Mesenchymal stem cell (in vitro differentiated cells and primary cell): ENCODE measurements at regions not wholly inside any gene's neighbourhood (a gene's known extent, or its start where the extent isn't known, plus 50 kb on each side); places are given as distances from the start of the nearest gene placed in this dataset.
"Not testable (repeated sequence)": the region's sequence is repeated elsewhere in the genome, so short reads cannot be mapped to it uniquely, and the experiment has no call there.

Experiments
- DNase-seq: peaks from one replicate; pipeline ENCODE4 v3.0.0-alpha.2; 2013
- H2AFZ ChIP-seq: one replicate; pipeline ENCODE4 v1.6.1; 2013; ENCODE audit warnings: low read depth, mild to moderate bottlenecking, control low read depth, inconsistent platforms, low read length, moderate library complexity
- H2AK5ac ChIP-seq: 2 replicates; pipeline ENCODE4 v1.6.1; 2013; ENCODE audit warnings: low read length, moderate library complexity, mild to moderate bottlenecking, inconsistent platforms; ENCODE audit not compliant: severe bottlenecking
- H2BK120ac ChIP-seq: one replicate; pipeline ENCODE4 v1.6.1; 2013; ENCODE audit warnings: low read depth, mild to moderate bottlenecking, inconsistent platforms, low read length, moderate library complexity
- H2BK12ac ChIP-seq, 2 experiments: one replicate each; pipeline ENCODE4 v1.6.1; 2013; ENCODE audit warnings: inconsistent platforms in 2 of 2, low read length in 2 of 2, mild to moderate bottlenecking in 2 of 2, moderate library complexity in 2 of 2, control low read depth in 1 of 2
- H2BK15ac ChIP-seq: one replicate; pipeline ENCODE4 v1.6.1; 2013; ENCODE audit warnings: mild to moderate bottlenecking, low read depth, inconsistent platforms; ENCODE audit not compliant: poor library complexity, severe bottlenecking
- H2BK5ac ChIP-seq: 2 replicates; pipeline ENCODE4 v1.6.1; 2013; ENCODE audit warnings: low read depth, mild to moderate bottlenecking, low read length, control low read depth, inconsistent platforms; ENCODE audit not compliant: poor library complexity, severe bottlenecking
- H3K14ac ChIP-seq, 2 experiments: one replicate each; pipeline ENCODE4 v1.6.1; 2013; ENCODE audit warnings: inconsistent platforms in 2 of 2, low read length in 2 of 2, control low read depth in 1 of 2, mild to moderate bottlenecking in 1 of 2, moderate library complexity in 1 of 2
- H3K18ac ChIP-seq, 2 experiments: one replicate each; pipeline ENCODE4 v1.6.1; 2013; ENCODE audit warnings: inconsistent platforms in 2 of 2, low read length in 2 of 2, control low read depth in 1 of 2, low read depth in 1 of 2, mild to moderate bottlenecking in 1 of 2
- H3K23ac ChIP-seq, 2 experiments: one replicate each; pipeline ENCODE4 v1.6.1; 2013; ENCODE audit warnings: inconsistent platforms in 2 of 2, low read length in 2 of 2, mild to moderate bottlenecking in 2 of 2, moderate library complexity in 2 of 2, control low read depth in 1 of 2
- H3K27ac ChIP-seq: 2 replicates; pipeline ENCODE4 v1.5.1; 2013; ENCODE audit warnings: mild to moderate bottlenecking, moderate library complexity, low read length, control low read depth, inconsistent platforms; ENCODE audit not compliant: poor library complexity, severe bottlenecking
- H3K27me3 ChIP-seq, 2 experiments: 2 replicates each; pipeline versions ENCODE4 v1.6.1 to v1.7.0; 2013; ENCODE audit warnings: low read length in 2 of 2, mild to moderate bottlenecking in 2 of 2, moderate library complexity in 2 of 2, control low read depth in 1 of 2, inconsistent platforms in 1 of 2; ENCODE audit not compliant: control insufficient read depth in 1 of 2, insufficient read depth in 1 of 2
- H3K36me3 ChIP-seq, 2 experiments: 2 replicates each; pipeline versions ENCODE4 v1.6.1 to v1.7.0; 2013; ENCODE audit warnings: low read length in 2 of 2, control low read depth in 1 of 2, inconsistent platforms in 1 of 2, low read depth in 1 of 2, mild to moderate bottlenecking in 1 of 2; ENCODE audit not compliant: insufficient read depth in 2 of 2, control insufficient read depth in 1 of 2
- H3K4ac ChIP-seq, 2 experiments: one replicate each; pipeline ENCODE4 v1.6.1; 2013; ENCODE audit warnings: inconsistent platforms in 2 of 2, low read length in 2 of 2, mild to moderate bottlenecking in 2 of 2, moderate library complexity in 2 of 2, control low read depth in 1 of 2, low read depth in 1 of 2
- H3K4me1 ChIP-seq: 2 replicates; pipeline ENCODE4 v1.6.1; 2013; ENCODE audit warnings: low read depth, low read length, control low read depth; ENCODE audit not compliant: control insufficient read depth, insufficient read depth
- H3K4me2 ChIP-seq: 2 replicates; pipeline ENCODE4 v1.6.1; 2013; ENCODE audit warnings: low read length, mild to moderate bottlenecking, inconsistent platforms; ENCODE audit not compliant: poor library complexity, severe bottlenecking
- H3K4me3 ChIP-seq, 2 experiments: 2 replicates each; pipeline versions ENCODE4 v1.5.1 to v1.7.0; 2013; ENCODE audit warnings: low read length in 2 of 2, mild to moderate bottlenecking in 2 of 2, control low read depth in 1 of 2, low read depth in 1 of 2; ENCODE audit not compliant: insufficient read depth in 1 of 2
- H3K79me1 ChIP-seq: replicated peaks from 2 replicates; pipeline ENCODE4 v1.6.1; 2013; ENCODE audit warnings: mild to moderate bottlenecking, control low read depth, low read length, inconsistent platforms; ENCODE audit not compliant: poor library complexity, severe bottlenecking
- H3K9ac ChIP-seq: 2 replicates; pipeline ENCODE4 v1.7.0; 2013; ENCODE audit warnings: mild to moderate bottlenecking, low read length, moderate library complexity
- H3K9me3 ChIP-seq: 2 replicates; pipeline ENCODE4 v1.7.0; 2013; ENCODE audit warnings: mild to moderate bottlenecking, low read length; ENCODE audit not compliant: control insufficient read depth
- H4K8ac ChIP-seq: one replicate; pipeline ENCODE4 v1.6.1; 2013; ENCODE audit warnings: inconsistent platforms, mild to moderate bottlenecking, low read length, moderate library complexity
- H4K91ac ChIP-seq: one replicate; pipeline ENCODE4 v1.6.1; 2013; ENCODE audit warnings: mild to moderate bottlenecking, low read length, inconsistent platforms
- WGBS: methylation state at CpG from one replicate; pipeline ENCODE4 v1.1.7; 2013; ENCODE audit warnings: mixed read lengths; 5-methylcytosine and 5-hydroxymethylcytosine counted together

DNA sequence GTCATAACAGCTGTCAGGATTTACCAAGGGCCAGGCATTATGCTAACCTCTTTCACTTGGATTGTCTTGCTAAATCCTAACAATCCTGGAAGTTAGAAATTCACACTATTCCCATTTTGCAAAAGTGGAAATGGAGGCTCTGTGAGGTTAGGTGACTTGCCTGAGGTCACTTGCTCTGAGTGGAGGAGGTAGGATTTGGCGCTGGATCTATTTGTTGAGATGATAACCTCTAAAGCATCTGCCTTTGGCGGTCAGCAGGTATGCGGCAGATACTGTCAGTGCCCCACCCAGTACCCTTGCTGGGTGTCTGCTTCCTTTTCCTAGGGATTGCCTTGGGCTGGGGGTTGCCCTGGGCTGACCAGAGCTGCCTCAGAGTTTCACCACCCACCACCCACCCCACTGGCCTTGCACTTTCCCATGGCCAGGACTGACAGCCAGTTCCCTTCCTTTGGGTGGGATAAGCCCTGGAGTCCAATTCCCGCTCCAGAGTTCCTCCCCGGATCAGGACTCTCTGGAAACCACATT, 164.8 kb upstream of the MSX2 start:
- Histone ChIP-seq H3K27me3 (peaks cover 0 to 18% of the 10 kb centered on the region in 2 experiments), H3K27ac (peak overlapping the region; percentile 26), H3K9me3 (no peaks in the 10 kb centered on the region), H2BK120ac (no peak overlapping the region), H3K4me3 (no peak overlapping the region), H3K9ac (no peak overlapping the region), H2BK15ac (no peak overlapping the region), H3K14ac (no peak overlapping the region), H3K36me3 (no peaks in the 10 kb centered on the region), H3K4me1 (no peaks in the 10 kb centered on the region), H3K18ac (no peak overlapping the region), H4K91ac (peak overlapping the region; percentile 50), H3K4me2 (no peak overlapping the region), H2BK5ac (no peak overlapping the region), H2AFZ (no peak overlapping the region), H2BK12ac (peak overlapping the region in 1 of 2 experiments; percentile 54), H2AK5ac (no peak overlapping the region), H3K79me1 (no peaks in the 10 kb centered on the region), H3K4ac (no peak overlapping the region), H3K23ac (no peak overlapping the region), H4K8ac (no peak overlapping the region)
- WGBS: 95% methylated on average over 5 of the region's 5 CpGs
- no peak for DNase-seq

GRCh38 chr5:174560861-174561260, 163.5 kb upstream of the MSX2 start:
- Histone ChIP-seq H3K27me3 (peaks cover 0 to 18% of the 10 kb centered on the region in 2 experiments), H3K27ac (no peak overlapping the region), H3K79me1 (no peaks in the 10 kb centered on the region), H2BK12ac (no peak overlapping the region), H3K14ac (peak overlapping the region in 1 of 2 experiments; percentile 55), H3K4me2 (no peak overlapping the region), H3K9ac (no peak overlapping the region), H4K91ac (no peak overlapping the region), H2BK15ac (no peak overlapping the region), H2BK120ac (no peak overlapping the region), H3K36me3 (no peaks in the 10 kb centered on the region), H3K4me3 (no peak overlapping the region), H2AFZ (no peak overlapping the region), H2BK5ac (no peak overlapping the region), H3K4ac (no peak overlapping the region), H3K18ac (no peak overlapping the region), H2AK5ac (no peak overlapping the region), H3K9me3 (no peaks in the 10 kb centered on the region), H3K4me1 (no peaks in the 10 kb centered on the region), H3K23ac (no peak overlapping the region), H4K8ac (no peak overlapping the region)
- WGBS: 89% methylated on average over 3 of the region's 3 CpGs
- no peak for DNase-seq

DNA sequence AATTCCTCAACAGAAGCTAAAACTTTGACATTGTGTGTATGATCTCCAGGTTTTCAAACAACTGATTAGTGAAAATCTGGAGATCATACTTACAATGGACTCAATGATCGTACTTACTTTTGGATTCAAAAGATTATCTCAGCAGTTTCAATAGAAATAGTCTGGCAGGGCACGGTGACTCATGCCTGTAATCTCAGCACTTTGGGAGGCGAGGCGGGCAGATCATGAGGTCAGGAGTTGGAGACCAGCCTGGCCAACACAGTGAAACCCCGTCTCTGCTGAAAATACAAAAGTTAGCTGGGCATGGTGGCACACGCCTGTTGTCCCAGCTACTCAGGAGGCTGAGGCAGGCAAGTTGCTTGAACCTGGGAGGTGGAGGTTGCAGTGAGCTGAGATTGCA, 161.3 kb upstream of the MSX2 start:
- H2BK5ac ChIP-seq, H3K18ac ChIP-seq, H4K8ac ChIP-seq, H2BK15ac ChIP-seq, H4K91ac ChIP-seq, H3K4me3 ChIP-seq, H2BK12ac ChIP-seq, H3K4me2 ChIP-seq, H3K4ac ChIP-seq, H3K79me1 ChIP-seq, H3K23ac ChIP-seq, DNase-seq, H2AK5ac ChIP-seq, H2AFZ ChIP-seq, H3K14ac ChIP-seq, H3K9ac ChIP-seq, H2BK120ac ChIP-seq, H3K27ac ChIP-seq, H3K4me1 ChIP-seq, H3K9me3 ChIP-seq, H3K36me3 ChIP-seq: not testable (repeated sequence)
- H3K27me3 ChIP-seq: peaks cover 0 to 22% of the 10 kb centered on the region in 2 experiments
- 69% methylated on average over 6 of the region's 6 CpGs for WGBS

GRCh38 chr5:174563899-174564298, 160.5 kb upstream of the MSX2 start:
- Histone ChIP-seq H2BK5ac (no peak overlapping the region), H2AFZ (no peak overlapping the region), H3K79me1 (no peaks in the 10 kb centered on the region), H2BK120ac (no peak overlapping the region), H3K4me2 (no peak overlapping the region), H3K27me3 (peaks cover 0 to 22% of the 10 kb centered on the region in 2 experiments), H3K14ac (no peak overlapping the region), H4K91ac (no peak overlapping the region), H3K36me3 (no peaks in the 10 kb centered on the region), H2BK15ac (no peak overlapping the region), H4K8ac (no peak overlapping the region), H3K23ac (no peak overlapping the region), H3K27ac (no peak overlapping the region), H3K9me3 (no peaks in the 10 kb centered on the region), H3K4ac (no peak overlapping the region), H2BK12ac (no peak overlapping the region), H3K4me1 (no peaks in the 10 kb centered on the region), H2AK5ac (no peak overlapping the region), H3K4me3 (no peak overlapping the region), H3K18ac (no peak overlapping the region), H3K9ac (no peak overlapping the region)
- 68% methylated on average over 9 of the region's 9 CpGs for WGBS
- no peak for DNase-seq
